SHP77 (cell line): ENCODE measurements at regions not wholly inside any gene's neighbourhood (a gene's known extent, or its start where the extent isn't known, plus 50 kb on each side); places are given as distances from the start of the nearest gene placed in this dataset.
A peak's percentile ranks its signal among the peaks of the same experiment; 100 is the strongest.
"Not testable (repeated sequence)": the region's sequence is repeated elsewhere in the genome, so short reads cannot be mapped to it uniquely, and the experiment has no call there.

Source experiments
- DNase-seq, 2 experiments: peaks; one replicate each; lab custom pipeline; 2025; lab: John Stamatoyannopoulos, UW

DNA sequence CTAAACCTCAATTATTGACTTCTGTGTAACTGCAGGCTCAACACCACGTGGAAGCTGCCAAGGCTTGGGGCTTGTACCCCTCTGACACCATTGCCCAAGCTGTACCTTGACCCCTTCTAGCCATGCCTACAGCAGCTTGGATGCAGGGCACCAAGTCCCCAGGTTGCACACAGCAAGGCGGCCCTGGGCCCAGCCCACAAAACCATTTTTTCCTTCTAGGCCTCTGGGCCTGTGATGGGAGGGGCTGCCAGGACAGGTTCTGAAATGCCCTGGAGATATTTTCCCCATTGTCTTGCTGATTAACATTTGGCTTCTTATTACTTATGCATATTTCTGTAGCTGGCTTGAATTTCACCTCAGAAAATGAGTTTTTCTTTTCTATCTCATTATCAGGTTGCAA is 610.0 kb upstream of the LRRN3 start:
- no peak for DNase-seq

DNA sequence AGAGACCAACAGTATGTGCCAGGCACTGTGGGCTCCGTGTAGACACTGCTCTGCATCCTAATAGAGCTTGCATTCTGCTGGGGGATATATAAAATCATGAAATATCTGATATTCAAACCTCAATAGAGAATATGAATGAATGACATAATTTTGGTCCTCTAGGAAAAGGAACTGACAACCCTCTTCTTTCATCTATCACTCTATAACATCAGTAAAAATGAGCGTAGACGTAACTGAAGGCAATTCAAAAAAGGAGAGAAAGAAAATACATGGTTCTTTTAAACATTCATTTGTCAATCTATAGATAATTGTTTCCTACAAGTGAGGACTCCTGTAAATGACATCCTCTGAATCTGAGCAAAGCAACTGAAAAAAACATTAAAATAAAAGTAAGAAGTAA is 607.4 kb upstream of the LRRN3 start:
- DNase-seq, result no peak

DNA sequence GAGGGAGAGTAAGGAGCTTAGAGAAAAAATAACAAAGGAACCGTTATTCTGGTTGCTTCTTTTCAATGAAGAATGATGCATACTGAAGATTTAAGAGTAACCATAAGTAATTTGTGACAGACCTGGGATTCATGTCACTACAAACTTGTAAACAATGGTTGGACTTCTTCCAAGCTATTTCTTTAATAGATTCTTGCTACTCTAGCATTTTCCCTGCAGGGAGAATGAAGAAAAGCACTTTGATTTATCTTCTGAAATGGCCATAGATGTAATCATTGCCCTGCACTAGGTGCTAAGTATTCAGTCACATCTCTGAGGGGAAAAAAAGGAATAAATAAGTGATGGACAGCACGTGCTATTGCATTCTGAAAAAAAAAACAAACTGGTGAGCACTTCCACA is 606.6 kb upstream of the LRRN3 start:
- no peak for DNase-seq

DNA sequence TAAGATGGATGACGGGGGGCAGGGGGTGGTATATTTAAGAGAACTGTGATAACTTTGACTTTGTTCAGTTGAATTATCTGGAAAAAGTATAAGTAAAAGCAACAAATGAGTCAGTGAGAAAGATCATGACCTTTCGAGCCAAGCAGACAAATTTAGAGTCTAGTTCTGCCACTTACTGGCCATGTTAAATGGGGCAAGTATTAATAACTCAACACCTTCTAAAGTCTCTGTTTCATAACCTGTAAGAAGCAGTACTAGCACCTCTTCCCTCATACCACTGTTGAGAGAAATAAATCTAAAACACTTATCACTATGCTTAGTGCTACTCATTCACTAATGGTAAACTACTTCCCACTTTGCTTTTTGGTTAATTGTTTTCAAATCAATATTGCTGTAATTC is 604.4 kb upstream of the LRRN3 start:
- no peak for DNase-seq

DNA sequence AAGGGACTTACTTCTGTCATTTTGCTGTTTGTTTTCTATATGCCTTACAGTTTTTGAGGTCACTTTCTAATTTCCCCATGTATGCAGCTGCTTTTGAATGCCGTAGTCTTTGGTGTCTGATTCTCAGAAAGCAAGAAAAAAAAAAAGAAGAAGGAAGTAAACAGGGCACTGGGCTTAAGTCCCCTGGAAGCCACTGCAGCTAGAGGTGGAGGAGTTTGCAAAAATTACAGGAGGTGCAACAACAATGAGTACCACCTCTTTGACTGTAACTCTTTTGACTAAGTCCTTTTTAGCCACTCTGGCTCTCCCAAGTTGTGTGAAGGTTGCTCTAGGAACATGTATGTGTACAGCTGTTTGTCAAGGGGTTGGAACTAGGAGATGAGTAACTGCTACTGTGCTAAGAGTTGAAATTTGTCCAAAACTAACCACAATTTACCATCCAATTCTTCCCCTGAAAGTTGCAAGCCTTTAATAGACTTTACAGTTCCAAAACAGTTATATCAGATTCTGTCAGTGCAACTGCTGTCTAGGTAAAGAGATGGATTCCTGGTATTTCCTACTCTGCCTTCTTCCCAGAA is 588.0 kb upstream of the LRRN3 start:
- DNase-seq, result no peak

DNA sequence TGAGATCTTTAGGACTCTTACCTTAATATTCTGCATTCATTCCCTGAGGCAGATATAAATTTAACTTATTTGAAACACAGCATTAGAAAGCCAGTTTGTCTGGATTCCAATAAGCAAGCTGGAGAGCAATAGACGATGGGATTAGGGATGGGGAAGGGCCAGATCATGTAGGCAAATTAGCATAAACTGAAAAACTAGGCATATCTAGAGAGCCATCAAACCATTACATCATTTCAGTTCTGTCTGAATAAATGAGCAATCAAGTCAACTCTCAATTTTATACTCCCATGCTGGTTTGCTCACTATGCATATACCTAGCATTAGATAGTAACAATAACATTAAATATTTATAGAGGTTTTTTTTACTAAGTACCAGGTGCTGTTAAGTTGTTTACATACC is 583.6 kb upstream of the LRRN3 start:
- DNase-seq, result peak in 1 of 2 experiments; percentile 6

DNA sequence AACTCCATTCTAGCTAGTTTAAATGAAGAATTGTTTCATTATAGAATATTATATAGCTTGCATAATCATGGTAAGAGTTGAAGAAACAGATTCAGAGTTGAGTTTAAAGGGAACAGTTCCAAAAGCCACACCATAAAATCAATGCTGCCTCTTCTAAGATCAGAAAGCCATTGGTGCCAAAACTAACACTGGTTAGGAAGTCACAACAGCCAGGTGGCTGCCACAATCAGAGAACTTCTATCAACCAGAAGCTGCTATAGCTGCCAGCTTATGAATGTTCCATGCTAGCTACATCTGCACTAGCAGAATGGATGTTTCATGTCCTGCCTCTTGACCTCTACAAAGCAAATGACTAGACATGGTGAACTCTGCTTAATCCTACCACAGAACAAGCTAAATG is 583.1 kb upstream of the LRRN3 start:
- peak; percentile 50 to 55 for DNase-seq

DNA sequence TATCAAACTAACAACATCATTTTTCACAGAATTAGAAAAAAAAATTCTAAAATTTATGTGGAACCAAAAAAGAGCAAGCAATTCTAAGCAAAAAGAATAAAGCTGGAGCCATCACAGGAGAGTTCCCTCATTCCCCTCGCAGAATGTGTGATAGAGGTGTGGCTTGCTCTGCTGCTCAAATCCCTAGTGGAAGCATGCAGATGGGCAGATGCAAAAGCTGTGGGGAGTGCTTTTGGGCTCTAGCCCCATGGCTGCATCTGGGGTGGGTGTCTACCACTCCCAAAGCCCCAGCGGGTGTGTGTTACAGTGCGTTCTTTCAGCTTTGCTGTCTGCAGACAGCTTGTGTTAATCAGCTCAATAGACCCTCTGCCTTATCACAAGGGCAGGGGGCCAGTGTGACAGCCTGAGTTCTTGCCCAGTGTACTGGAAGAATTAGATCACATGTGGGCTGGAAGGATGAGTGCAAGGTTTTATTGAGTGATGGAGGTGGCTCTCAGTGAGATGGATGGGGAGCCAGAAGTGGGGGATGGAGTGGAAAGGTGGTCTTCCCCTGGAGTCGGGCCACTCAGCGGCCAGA is 575.9 kb upstream of the LRRN3 start:
- not testable (repeated sequence) for DNase-seq

DNA sequence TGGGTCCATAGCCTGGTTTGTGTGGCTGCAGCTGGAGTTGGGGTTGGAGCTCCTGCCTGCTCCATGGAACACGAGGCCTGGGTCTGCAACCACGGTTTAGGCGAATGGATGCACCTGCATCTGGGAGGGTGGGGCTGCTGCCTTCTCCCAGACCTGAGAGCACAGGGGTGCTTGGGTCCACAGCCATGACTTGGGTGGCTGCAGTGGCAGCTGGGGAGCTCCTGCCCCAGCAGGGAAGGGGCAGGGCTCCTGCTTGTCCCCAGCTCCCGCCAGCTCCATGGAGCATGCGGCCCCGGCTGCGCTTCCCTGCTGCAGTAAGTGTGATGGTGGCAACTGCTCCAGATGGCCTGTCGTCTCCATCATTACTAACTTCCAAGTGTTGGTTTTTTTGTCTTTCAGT is 571.1 kb upstream of the LRRN3 start:
- no peak for DNase-seq

DNA sequence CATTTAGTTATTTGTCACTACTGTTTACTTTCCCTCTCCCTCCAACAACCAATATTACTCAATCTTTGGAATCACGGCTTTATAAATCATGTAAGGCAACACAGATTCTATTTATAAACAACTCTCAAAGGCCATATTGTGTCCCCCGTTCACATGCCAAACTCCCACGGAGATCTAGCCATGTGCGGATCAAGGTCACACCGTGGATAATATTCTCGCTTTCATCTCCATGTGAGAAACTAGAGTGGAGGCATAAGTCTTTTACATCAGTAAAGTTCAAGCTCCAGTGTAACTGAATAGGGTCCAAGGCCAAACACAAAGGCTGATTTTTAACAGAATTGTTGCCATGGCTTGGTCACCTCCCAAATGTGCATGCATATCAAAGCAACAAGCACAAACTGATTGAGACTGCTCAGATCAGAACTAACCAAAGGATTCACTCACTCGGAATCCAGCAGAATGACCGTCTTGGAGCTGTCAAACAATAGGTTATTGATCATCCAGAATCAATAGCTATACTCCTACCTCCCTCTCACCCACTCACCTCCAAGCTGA is 569.5 kb upstream of the LRRN3 start:
- DNase-seq, result no peak

DNA sequence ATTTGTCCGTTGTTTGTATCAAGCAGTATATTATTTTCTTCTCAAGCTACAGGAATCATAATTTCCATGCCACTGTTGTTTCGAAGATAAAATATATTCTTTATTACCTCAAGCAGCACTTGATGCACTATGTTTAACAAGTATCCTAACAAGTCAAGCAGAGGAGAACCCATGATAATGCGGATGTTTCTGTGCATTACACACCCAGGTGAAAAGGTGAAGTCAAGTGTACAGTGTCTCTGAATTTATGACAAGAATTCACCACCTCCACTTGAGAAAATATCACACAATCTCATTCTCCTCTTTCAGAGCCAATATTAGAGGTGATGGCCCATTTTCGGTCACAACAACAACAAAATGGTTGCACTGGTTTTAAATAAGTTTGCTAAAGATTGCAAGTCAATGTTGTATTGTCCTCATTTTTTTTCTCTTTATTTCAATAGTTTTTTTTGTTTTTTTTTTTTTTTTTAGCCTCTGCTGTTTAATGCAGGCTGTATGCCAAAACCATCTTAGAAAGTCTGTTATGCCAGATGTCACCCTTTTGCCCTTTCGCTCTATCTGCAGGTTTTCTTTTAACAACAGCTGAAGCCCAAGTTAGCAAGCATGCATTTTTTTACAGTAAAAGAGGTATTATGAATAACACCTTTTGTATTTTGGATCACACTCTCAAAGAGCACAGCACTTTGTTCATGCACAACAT is 568.7 kb upstream of the LRRN3 start:
- no peak for DNase-seq

DNA sequence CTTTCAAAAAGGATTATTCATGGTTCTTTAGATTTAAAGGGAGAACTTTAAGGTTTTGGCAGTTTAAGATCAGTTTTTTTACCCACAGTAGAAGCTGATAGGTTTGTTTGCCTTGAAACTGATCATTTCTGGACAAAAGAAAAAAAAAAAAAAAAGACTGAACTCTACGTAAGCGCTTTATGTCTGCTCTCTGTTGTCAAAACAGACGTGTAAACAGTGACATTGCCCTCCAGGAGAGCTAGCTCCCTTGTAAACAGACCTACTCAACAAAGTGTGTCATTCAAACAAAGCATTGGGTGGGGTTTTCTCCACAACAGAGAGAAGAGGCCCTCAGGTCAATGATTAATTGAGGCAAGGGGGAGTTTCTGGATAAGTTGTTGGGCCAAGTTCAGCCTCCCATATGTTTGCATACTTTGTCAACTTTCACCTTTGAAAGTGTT is 568.1 kb upstream of the LRRN3 start:
- DNase-seq, result peak; percentile 46 to 51

DNA sequence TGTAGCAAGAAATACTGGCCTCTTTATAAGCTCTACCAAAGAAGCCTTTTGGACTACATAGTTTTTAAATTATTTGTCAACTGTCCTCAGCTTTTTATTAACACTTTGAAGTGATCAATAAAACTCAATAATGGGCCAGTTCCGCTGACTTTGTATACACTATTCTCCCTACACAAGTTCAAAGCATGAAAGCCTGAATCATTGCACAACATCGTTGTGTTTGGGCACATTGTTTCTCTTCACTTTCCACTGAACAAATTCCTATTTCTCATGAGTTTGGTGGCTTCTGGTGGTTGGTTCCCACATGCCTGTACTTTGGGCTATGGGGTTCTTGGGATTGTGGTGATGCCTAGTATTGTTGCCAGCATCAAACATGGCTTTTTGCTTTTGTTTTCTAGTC is 561.8 kb upstream of the LRRN3 start:
- no peak for DNase-seq

DNA sequence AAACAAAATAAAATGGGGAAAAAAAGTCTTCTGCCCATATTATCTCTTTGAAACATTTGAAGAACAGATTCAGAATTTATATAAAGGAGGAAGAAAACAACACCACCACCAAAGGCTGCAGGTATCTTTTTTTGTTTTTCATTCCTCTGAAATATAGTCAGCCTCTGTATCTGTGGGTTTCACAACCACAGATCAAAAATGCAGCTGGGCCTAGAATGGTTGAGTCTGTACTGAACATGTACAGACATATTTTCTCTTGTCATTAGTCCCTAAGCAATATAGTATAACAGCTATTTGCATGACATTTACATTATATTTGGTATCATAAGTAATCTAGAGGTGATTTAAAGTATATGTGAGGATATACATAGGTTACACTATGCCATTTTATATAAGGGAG is 559.7 kb upstream of the LRRN3 start:
- no peak for DNase-seq

DNA sequence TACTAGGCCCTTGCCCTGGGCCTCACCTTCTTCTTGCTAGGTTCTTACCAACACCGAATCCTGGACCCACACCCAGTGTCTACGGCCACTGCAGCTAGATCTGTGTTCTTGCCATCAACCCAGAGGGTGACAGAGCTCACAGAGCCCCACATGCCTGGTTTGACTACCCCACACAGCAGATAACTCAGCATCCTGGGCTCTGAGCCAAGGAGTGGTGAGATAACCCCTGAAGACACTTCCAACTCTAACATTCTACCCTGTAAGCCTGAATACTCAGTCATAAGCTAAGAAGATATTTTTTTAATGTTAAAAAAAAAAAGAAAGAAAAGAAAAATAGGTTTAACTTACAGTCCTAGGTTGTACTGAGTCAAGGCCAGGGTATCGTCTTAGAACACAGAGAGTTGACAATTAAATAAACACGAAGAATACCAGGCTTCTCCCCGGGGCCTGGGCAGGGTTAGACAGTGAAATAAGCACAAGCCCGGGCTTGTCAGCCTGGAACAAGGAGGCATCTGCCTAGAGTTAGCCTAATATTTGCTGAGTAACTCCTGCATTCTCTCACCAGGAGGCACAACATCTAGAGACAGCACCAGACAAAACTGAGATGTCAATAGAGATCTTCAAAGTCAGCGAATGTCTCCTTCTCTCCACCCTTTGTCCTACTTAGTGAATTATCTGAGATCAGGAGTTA is 556.5 kb upstream of the LRRN3 start:
- peak; percentile 57 to 68 for DNase-seq

DNA sequence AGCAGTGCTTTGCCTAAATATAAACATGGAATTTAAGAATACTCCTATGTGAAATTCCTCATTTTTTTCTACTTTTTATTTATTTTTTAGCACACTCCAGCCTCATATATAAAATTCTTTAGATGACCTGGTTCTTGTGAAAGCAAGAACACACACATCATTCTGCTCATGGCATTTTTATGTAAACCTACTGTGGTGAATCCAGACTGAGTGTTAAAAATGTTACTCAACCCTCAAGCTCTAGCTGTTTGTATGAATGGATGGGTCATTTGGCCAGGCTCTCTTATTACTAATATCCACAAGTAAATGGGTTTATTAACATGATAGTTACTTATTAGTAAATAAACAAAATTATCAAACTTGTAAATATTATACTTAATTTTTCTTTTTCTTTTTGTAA is 551.7 kb upstream of the LRRN3 start:
- no peak for DNase-seq

DNA sequence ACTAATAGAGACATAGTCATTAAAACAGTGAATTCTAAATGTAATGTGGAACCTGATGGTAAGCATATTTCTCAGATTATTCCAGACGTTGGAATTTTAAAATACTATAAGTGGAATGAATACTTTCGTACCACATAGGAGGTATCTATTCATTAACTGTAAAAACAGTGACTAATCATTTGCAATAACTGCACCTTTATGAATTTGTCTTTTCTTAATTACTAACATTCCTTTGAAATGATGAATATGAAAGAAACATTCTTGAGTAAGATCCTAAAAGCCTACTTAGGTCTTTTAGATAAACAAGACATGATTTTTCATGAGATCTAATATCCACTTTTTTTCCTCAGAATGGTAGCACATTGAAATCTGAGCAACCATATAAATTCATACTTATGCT is 549.0 kb upstream of the LRRN3 start:
- DNase-seq, result no peak

DNA sequence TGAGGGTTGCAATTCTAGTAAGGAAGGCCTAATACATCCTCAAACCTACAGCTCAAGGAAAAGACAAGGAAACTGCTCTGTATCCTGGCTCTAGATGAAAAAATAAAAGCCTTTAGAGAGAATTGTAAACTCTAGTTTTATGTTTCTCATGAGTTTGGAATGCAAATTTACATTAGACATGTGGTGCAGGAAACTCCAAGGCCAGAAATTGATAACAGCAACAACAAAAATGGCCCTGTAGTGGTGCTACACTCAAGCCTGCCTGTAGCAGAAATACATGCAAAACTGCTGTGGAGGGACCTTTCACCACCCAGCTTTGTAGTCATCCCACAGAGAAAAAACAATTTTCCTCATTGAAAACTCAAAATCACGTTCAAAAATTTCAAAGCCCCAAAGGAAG is 546.7 kb upstream of the LRRN3 start:
- no peak for DNase-seq

DNA sequence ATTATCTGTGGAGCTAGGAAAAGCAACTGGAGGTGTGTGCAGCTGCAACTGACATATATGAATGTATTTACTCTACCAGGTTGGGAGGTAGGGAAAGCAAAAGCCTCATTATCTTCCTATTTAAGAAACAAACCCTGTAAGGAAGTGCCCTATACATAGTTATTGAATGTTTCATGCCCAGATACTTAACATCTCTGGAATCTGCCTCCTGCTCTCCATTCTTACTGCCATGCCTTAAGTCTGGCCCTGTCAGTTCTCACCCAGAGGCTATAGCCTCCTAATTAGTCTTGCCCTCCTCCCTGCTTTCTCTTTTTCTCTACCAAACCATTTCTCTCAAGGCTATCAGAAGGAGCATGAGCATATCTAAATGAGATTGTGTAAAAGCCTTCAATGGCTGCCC is 542.6 kb upstream of the LRRN3 start:
- DNase-seq, result no peak

DNA sequence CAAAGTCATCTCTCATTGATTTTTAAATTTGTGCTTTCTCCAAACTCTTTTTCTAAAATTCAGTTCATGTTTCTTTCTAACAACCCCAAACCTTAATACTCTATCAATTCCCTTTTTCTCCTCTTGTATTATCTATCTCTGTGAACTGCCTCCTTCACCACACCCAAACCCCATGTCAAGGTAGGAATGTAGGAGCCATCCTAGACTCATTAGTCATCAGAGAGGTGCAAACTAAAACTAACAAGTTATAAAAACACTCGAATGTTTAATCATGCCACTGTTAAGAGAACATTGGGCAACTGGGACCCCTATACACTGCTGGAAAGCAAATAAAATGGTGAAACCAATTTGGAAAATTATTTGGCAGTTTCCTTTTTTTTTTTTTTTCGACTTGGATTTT is 533.8 kb upstream of the LRRN3 start:
- DNase-seq, result no peak

DNA sequence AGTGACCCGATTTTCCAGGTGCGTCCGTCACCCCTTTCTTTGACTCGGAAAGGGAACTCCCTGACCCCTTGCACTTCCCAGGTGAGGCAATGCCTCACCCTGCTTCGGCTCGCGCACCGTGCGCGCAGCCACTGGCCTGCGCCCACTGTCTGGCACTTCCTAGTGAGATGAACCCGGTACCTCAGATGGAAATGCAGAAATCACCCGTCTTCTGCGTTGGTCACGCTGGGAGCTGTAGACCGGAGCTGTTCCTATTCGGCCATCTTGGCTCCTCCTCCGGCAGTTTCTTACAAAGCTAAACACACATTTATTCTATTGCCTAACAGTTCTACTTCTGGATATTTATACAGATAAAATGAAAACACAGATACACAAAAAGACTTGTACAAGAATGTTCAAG is 527.6 kb upstream of the LRRN3 start:
- peak in 1 of 2 experiments; percentile 3 for DNase-seq

DNA sequence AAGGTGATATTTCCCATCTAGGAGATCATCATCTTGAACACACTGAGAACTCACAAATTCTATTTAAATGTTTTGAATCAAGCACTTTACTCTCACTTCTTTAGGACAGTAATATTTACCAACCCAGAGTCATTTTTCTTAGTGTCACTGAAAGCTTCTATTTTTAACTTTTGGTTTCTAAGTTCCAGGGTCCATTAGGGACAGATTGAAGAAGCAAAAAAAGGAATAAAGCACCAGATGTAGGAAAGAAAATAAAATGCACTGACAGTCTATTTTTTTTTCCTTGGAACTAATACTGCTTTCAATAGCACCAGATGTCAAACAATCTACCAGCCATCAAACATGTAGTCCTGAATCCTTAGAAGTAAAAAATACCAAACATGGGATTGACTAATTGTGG is 526.7 kb upstream of the LRRN3 start:
- DNase-seq, result no peak

DNA sequence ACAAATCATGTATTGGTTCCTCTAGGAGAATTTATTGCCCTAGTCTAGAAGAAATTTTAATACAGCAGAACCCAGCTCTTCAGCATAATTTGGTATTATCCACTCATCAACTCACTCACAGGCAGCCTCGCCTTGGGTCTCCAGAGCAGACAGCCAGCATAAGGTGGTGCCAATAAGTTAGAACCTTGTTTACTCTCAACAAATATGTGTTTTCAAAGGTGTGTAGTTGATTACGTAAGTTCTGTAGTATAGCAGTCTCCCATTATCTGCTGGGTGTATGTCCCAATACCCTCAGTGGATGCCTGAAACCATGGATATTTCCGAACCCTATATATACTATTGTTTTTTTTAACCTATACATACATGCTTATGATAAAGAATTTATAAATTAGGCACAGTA is 522.5 kb upstream of the LRRN3 start:
- DNase-seq, result no peak
